Ishikawa (cell line): ENCODE measurements at regions not wholly inside any gene's neighbourhood (a gene's known extent, or its start where the extent isn't known, plus 50 kb on each side); places are given as distances from the start of the nearest gene placed in this dataset.

Experiments
- CEBPB ChIP-seq: IDR thresholded peaks from 2 replicates; pipeline ENCODE4 v1.6.1; 2012
- CREB1 ChIP-seq: IDR thresholded peaks from 2 replicates; pipeline ENCODE4 v1.6.1; 2012; ENCODE audit warnings: low read depth
- EGR1 ChIP-seq: IDR thresholded peaks from 2 replicates; pipeline ENCODE4 v1.6.1; 2012
- EP300 ChIP-seq: IDR thresholded peaks from 2 replicates; pipeline ENCODE4 v1.6.1; 2012; ENCODE audit warnings: borderline replicate concordance
- FOXM1 ChIP-seq: IDR thresholded peaks from 2 replicates; pipeline ENCODE4 v1.6.1; 2012; ENCODE audit warnings: low read depth, borderline replicate concordance
- MAX ChIP-seq: IDR thresholded peaks from 2 replicates; pipeline ENCODE4 v1.6.1; 2012
- NFIC ChIP-seq: IDR thresholded peaks from 2 replicates; pipeline ENCODE4 v1.6.1; 2012
- RAD21 ChIP-seq: IDR thresholded peaks from 2 replicates; pipeline ENCODE4 v1.6.1; 2012; ENCODE audit warnings: low read depth
- REST ChIP-seq: IDR thresholded peaks from 2 replicates; pipeline ENCODE4 v1.6.1; 2012; ENCODE audit warnings: low read depth, mild to moderate bottlenecking
- TAF1 ChIP-seq: IDR thresholded peaks from 2 replicates; pipeline ENCODE4 v1.6.1; 2012; ENCODE audit warnings: low read depth, mild to moderate bottlenecking
- TCF12 ChIP-seq: IDR thresholded peaks from 2 replicates; pipeline ENCODE4 v1.6.1; 2012; ENCODE audit warnings: low read depth
- TEAD4 ChIP-seq: IDR thresholded peaks from 2 replicates; pipeline ENCODE4 v1.6.1; 2012
- YY1 ChIP-seq: IDR thresholded peaks from 2 replicates; pipeline ENCODE4 v1.6.1; 2012; ENCODE audit warnings: low read depth
- ZBTB7A ChIP-seq: IDR thresholded peaks from 2 replicates; pipeline ENCODE4 v1.6.1; 2012; ENCODE audit warnings: low read depth
- TF ChIP-seq, protein P1 (sequence below): IDR thresholded peaks from 2 replicates; pipeline ENCODE4 v1.6.1; 2012

DNA sequence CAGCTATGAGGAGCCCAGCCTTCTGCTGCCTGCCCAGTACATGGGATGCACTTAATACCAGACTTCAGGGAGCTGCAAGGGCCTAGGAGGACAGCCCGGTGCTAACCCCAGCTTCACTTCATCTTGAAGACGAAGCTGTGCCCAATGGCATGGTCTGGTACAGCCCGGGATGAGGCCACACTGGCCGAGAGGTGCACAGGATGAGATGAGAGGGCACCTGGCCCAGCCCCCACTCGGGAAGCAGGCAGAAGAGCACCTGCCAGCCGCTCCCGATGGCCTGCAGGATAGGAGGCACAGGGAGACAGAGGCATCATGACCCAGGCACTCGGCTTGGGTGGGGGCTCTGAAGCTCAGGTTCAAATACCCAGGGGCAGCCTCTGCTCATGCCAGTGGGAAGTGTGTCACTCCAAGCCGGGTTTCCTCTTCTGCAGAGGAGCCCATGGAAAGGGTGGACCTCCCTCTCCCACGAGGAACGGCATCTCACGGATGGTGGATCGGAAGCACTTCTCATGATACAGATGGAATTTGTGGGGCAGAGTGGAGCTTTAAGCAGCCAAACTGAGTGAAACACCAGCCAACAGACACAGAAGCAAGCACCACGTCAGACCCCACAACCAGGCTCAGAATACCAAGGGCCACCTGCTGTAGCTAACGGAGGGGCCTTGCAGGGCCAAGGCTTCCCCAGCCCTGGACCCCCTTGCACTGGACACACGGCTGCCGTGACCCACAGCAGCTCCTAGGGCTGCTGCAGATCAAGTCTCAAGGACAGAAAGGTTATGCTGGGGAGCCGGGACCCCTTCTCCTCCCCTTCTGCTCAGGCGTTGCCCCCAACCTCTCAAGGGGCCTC lies 875.2 kb downstream of the BRD1 start:
- TF ChIP-seq TEAD4 = no peak
- no peak for TF ChIP-seq TAF1
- no peak for TF ChIP-seq NFIC
- no peak for TF ChIP-seq FOXM1
- no peak for TF ChIP-seq RAD21

- no peak for TF ChIP-seq EGR1
- no peak for TF ChIP-seq CREB1
- no peak for TF ChIP-seq FOXM1
- TF ChIP-seq, protein P1, sequence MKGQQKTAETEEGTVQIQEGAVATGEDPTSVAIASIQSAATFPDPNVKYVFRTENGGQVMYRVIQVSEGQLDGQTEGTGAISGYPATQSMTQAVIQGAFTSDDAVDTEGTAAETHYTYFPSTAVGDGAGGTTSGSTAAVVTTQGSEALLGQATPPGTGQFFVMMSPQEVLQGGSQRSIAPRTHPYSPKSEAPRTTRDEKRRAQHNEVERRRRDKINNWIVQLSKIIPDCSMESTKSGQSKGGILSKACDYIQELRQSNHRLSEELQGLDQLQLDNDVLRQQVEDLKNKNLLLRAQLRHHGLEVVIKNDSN = no peak
- TF ChIP-seq RAD21 = no peak
- no peak for TF ChIP-seq EP300
- TF ChIP-seq ZBTB7A = no peak
- TF ChIP-seq NFIC = no peak
- TF ChIP-seq REST = no peak
- no peak for TF ChIP-seq MAX
- TF ChIP-seq TCF12 = no peak
- no peak for TF ChIP-seq YY1
- TF ChIP-seq CEBPB = no peak
- no peak for TF ChIP-seq TEAD4
- TF ChIP-seq TAF1 = no peak
Measured at GRCh38 chr22:48951836-48952235, 875.8 kb downstream of the BRD1 start.

GRCh38 chr22:48950151-48950915 lies 877.3 kb downstream of the BRD1 start:
- TF ChIP-seq MAX (no peak), ZBTB7A (no peak), NFIC (no peak), CREB1 (no peak), TCF12 (no peak), RAD21 (no peak), FOXM1 (no peak), TEAD4 (no peak), EGR1 (no peak)
- TF ChIP-seq, protein P1 = no peak

DNA sequence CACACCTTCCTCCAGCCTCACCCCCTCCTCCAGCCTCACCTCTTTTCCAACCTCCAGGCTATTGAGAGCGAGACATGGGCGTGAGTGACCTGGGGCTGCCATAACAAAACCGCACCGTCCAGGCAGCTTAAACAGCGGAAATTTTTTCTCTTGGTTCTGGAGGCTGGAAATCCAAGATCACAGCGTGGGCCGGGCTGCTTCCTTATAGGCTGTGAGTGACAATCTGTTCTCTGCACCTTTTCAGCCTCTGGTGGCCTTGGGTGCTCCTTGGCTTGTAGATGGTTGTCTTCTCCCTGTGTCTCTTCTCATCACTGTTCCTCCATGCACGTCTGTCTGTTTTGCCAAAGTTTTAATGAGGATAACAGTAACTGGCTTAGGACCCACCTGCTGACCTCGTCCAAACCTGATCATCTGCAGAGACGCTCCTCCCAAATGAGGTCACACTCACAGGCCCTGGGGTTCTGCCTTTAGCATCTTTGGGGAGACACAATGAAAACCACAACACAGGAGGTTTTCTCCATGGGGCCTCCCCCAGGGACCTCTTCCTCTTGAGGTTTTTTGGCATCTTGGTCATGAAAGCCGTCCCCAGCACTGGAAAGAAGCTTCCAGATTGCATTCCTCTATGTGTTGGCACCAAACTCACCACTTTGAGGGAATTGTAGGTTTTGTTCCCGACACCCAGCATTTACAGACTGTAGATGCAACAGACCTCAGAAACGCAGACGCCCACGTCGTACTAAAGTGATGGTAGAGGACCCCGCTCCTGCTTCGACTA lies 878.1 kb downstream of the BRD1 start:
- TF ChIP-seq FOXM1 (no peak), TEAD4 (no peak), NFIC (no peak), TAF1 (no peak), EGR1 (no peak), RAD21 (no peak), ZBTB7A (no peak), YY1 (no peak), MAX (no peak), TCF12 (no peak), CEBPB (no peak), CREB1 (no peak)
- TF ChIP-seq, protein P1 = no peak

- TF ChIP-seq EGR1 (no peak), NFIC (no peak), EP300 (no peak), CREB1 (no peak), CEBPB (no peak), REST (no peak), ZBTB7A (no peak), YY1 (no peak), TCF12 (no peak), TEAD4 (no peak), RAD21 (no peak), FOXM1 (no peak), MAX (no peak), TAF1 (no peak)
- TF ChIP-seq, protein P1 = no peak
Measured at GRCh38 chr22:48948575-48949170, 879.0 kb downstream of the BRD1 start.
